GM21825 (cell line): ENCODE measurements at regions not wholly inside any gene's neighbourhood (a gene's known extent, or its start where the extent isn't known, plus 50 kb on each side); places are given as distances from the start of the nearest gene placed in this dataset.
"Not testable (repeated sequence)": the region's sequence is repeated elsewhere in the genome, so short reads cannot be mapped to it uniquely, and the experiment has no call there.

Source experiments
- ATAC-seq: cut with Tn5 transposase; IDR thresholded peaks from one replicate; pipeline ENCODE4 v1.9.1; 2021; ENCODE audit warnings: mild to moderate bottlenecking, moderate library complexity; ENCODE audit not compliant: unreplicated experiment

DNA sequence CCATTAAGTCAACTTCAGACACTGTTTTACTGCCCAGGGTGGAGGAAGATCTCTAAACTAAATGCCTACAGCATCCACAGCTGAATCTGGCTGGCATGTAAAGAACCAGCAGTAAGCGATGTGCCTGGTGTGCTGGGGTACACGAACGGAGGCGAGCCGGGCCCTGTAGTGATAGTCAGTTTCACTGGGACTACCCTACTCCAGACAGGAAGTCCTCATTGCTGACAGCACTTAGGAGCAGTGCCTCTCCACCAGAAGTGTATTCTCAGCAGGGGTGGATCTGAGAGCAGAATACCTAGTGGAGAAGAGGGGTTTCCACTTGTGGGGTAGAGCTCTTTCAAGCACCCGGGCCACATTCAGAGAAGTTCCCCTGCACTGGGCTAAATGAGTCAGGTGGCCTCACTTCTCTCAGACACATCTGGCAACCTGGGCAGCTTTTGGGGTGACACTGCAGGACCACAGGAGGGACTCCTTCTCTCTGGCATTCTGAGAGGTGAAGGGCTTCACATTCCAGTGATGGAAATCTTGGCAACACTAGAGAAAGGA, 290.3 kb upstream of the PLGLB1 start:
- not testable (repeated sequence) for ATAC-seq

DNA sequence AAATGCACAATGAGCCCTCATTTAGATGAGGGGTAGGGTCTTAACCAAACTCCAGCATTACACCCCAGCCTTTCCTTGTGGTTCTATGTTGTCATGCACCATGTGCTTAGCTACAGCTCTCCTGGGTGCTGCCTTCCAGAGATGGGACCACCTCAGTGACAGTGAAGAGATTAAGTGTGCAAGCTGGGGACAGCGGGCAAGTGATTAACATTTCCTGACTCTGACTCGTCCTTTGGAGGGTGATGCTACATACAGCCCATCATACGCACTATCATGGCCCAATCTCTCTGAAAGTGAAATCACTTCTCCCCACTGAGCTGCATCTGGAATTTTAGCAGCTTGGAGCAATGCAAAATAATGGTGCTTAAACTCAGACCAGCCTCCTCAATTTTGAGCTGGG, 293.0 kb upstream of the PLGLB1 start:
- ATAC-seq, result not testable (repeated sequence)

DNA sequence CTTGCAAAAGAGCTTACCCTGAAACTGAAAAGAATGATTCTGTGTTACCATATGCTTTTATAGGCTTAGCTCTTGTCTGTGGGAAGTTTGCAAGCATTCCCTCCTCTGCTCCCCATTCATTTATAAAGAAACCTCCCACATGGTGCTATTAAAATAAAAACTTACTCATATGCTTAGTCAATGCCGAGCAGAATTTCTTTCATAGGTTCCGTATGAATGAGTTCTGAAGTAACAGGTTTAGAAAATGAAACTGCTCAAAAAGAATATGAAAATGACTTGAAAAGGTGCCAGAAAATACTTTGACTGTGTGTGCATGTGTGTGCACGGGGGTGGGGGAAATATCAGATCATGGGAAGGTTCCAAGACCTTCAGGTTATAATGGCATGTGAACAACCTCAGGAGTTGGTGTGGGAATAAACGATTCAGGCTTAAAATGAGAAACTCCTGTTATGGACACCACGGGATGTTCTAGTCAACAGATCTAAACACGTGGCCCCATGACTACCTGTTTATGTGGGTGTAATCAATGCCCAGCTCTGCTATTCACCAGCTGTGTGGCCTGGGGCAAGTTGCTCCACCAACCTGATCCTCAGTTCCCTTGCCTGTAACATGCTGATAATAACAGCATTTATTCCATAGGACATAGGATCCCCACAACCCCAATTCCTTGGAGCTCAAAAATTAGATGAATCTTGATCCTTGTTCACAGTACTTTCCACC, 293.7 kb upstream of the PLGLB1 start:
- ATAC-seq, result peak; percentile 58

DNA sequence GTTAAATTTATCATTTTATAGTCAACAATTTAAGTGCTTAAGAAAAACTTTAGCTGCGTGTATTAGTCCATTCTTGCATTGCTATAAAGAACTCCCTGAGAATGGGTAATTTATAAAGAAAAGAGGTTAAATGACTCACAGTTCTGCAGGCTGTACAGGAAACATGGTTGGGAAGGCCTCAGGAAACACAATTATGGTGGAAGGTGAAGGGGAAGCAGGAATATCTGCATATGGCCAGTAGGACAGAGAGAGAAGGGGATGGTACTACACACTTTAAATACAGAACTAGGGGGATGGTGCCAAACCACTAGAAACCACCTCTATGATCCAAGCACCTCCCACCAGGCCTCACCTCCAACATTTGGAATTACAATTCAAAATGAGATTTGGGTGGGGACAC, 295.5 kb upstream of the PLGLB1 start:
- not testable (repeated sequence) for ATAC-seq

DNA sequence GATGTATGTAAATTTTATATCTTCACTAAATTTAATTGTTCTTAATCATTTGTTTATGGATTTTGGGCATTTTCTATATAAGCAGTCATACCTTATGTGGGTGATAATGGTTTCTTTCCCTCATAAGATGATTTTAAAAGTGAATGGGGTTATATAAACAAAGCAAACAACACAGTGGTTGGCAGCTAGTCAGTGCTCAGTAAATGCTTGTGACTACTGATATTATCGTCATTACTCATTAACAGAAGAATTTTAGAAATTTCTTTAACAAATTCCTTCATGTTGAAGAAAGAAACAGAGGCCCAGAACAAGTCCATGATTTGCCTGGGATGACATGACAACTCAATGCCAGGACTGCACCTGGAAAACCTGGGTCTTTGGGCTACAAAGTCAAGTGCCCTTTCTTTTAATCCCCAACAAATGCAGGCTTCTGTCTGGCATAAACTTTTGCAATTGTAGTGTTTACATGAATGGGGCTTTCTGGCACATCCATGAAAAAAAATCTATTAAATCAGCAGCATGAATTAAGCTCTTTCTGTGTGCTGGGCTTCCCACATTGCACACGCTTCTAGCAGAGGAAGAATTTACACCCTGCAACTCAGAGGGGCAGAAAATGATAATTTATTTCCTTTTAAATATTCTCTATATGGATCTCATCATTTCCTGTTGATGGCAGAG, 297.3 kb upstream of the PLGLB1 start:
- not testable (repeated sequence) for ATAC-seq

DNA sequence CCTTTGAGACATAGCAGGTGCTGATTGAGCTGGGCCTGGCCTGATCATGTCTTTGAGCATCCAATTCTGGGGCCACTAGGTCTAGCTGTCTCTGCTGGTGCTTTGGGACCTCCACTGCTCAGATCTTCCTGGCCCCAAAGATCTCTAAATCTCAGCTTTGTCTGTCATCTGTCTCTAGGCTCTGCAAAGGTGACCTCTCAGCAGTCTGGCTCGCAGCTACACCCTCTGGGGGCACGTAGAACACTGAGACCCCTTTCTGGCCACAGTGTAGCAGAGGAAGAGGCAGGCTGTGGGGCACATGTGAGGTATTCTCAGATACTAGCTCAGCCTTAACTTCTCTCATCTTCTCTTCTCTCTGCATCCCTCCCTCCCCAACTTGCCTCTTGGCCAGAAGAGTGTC, 298.1 kb upstream of the PLGLB1 start:
- ATAC-seq, result not testable (repeated sequence)

DNA sequence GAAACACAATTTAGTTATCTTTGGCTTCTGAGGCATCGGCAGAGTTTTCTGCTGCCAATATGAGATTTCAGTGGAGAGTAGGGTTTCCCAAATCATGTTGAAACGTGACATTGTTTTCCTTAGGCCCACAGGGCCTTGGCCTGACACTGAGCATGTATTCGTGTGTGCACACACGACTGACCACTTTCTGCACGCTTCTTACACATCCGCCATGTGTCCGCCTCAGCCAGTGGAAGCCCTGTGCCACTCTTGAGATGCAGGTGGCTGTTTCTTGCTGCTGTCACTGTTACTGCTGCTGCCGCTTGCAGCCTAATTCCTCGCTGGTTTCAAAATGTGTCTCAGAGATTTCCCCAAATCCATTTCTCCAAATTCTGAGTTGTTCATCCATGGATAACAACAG, 299.6 kb upstream of the PLGLB1 start:
- not testable (repeated sequence) for ATAC-seq

- not testable (repeated sequence) for ATAC-seq
Observed at GRCh38 chr2:87324335-87325041, 302.8 kb upstream of the PLGLB1 start.

DNA sequence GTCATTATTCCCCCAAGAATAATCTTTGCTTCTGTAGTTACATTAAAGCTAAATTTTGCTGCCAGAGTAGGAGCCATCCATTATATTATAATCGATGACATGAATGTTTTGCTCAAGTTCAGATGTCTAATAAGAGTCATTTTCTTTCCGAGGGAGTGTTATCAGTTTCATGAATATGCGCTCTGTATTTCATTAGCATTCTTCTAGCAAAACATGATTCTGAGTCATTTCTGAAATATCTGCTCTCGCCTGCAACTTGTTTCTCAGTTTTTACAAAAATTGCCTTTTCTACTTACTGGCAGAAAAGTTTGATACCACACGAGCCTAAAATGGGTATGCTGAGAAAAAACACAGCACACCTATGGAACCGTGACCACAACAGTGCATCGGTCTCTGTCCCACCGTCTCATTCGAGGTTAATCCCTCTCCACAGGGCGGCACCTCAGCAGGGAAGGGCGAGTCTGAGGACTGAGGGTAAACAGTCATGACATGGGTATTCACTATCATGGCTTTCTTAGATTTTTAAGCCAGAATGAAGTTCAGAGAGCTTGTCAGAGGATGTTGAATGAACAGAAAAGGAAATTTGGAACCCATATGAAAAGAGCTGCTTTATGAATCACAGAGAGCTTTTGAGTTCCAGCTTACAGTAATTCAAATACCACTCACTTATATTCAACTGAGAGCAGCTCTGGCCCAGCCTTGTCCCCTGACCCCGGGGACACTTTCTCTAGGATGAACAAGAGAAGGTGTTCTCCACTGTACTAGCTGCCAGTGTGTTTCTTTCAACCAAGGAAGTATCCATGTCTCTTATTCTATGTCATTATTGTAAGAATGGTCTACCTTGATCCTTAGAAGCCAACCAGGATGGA, 303.6 kb upstream of the PLGLB1 start:
- not testable (repeated sequence) for ATAC-seq

DNA sequence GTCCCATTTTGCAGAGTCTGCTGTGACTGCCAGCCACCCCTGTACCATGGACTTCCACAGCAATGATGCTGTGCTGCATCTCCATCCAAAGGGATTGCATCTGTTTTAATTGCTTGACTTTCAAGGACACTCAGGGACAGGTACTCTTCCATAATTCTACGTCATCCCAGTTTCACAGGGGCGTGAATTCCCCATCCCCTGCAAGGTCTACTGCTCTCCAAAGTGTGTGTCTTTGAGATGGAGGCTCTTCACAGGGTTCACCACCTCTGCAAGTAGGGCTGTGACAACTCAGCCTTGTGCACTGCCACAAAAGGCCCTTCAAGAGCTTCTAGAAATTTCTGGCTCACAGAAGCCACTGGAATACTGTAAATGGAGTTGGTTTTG, 304.3 kb upstream of the PLGLB1 start:
- not testable (repeated sequence) for ATAC-seq

DNA sequence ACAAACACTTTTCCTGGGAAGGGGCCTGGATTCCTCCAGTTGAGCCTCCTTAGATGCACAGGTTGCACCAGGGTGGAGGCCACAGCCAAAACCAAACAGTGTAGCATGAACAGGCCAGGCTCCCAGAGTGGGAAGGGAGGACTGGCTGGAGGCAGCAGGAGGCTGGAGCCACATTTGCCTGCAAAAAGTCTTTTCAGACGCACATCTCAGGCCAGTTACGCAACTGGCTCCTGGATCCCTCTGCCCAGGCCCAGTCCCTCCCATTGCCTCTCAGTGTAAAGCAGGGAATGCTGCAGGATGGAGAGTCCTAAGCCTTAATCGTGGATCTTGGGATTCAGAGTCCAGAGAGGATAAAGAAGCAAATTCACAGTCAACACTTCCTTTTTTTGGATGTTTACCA, 305.1 kb upstream of the PLGLB1 start:
- not testable (repeated sequence) for ATAC-seq

- not testable (repeated sequence) for ATAC-seq
Observed at GRCh38 chr2:87327648-87328371, 306.2 kb upstream of the PLGLB1 start.

DNA sequence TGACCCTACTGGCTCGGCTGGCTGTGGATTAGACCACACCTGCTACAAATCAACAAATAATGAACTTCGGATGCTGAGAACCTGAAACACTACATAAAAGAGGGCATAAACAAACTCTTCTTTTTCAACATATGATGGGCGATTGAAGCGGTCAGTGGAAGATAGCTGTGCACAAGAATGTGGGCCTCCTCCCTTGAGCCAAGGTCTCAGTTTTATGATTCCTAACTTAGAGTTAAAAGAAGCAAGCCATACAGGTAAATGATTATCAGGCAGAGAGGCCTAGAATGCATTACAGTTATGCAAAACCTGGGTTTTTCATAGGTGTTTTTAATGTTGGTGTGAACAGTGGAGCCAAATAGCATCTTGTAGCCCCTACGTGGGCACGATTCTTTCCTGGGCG, 307.9 kb upstream of the PLGLB1 start:
- not testable (repeated sequence) for ATAC-seq

DNA sequence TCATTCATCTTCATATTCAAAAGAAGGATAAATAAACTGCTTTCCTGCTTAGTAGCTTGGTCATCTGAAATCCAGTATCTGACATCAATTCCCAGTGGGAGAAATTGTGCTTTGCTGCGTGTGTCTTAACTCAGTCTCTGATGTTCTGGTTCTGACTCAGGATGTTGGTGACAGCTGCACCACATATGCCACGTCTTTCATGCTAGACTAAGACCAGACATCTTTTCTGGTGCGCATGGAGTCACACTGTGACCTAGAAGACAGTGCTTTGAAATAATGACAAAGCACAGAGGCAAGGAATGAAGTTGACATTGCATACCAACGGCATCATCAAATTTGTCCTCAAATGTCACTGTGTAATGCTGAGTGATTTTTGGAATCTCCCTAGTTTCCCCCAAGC, 308.8 kb upstream of the PLGLB1 start:
- ATAC-seq, result not testable (repeated sequence)

DNA sequence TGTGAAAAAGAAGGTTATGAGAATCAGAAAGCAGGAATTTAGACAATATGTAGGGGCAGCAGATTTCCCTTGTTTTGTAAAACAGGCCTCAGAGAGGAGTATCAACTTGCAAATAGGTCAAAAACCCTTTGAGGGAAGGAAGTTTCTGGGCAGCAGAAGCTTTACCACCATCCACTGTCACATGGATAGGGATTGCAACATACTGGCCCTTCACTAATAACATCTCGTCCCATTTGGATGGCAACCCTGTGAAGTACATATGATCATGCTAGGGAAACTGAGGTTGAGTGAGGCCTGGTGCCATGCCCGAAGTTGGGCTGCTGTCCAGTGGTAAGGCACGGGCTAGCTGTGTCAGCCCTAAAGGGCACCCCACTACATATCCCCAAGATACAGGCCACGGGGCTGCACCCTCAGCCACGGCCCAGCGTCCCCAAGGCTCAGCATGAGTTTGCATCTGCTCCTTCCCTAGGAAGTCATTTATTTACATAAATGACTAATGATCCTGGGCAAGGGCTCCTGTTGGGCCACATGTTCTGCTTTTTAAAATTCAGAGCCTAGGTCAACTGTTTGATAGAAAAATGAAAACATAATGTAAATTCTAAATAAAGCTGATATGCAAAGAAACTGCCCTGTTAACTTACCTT, 310.4 kb upstream of the PLGLB1 start:
- not testable (repeated sequence) for ATAC-seq

- ATAC-seq, result not testable (repeated sequence)
Observed at GRCh38 chr2:87334888-87335287, 313.2 kb upstream of the PLGLB1 start.

- not testable (repeated sequence) for ATAC-seq
Observed at GRCh38 chr2:87338998-87339397, 317.4 kb upstream of the PLGLB1 start.

DNA sequence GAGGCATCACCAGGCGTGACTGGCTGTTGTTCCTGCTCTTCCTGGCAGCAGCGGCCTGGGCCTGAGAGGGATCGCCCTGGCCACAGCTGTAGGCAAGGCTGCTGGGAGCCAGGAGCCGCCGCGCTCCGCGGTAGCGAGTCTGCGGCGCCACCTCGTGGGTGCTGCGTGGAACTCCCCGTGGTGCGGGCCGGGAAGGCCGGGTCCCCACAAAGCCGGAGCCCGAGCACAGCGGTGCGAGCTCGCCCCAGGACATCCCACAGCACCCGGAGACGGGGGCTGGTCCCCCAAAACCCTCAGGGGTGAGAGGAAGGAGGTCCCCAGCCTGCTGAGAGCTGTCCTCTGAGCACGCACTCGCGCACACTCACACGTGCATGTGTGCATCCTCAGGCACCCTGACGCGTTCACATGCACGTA, 320.0 kb upstream of the PLGLB1 start:
- not testable (repeated sequence) for ATAC-seq

- ATAC-seq, result not testable (repeated sequence)
Observed at GRCh38 chr2:87342175-87342574, 320.5 kb upstream of the PLGLB1 start.
